Osteocyte (in vitro differentiated cells): ENCODE measurements at regions not wholly inside any gene's neighbourhood (a gene's known extent, or its start where the extent isn't known, plus 50 kb on each side); places are given as distances from the start of the nearest gene placed in this dataset.

Experiments
- DNase-seq: peaks from one replicate; pipeline ENCODE4 v3.0.0; 2021; ENCODE audit warnings: mixed read lengths; ENCODE audit not compliant: unreplicated experiment; ENCODE audit errors: extremely low spot score
- H3K27ac Mint-ChIP-seq: one replicate; pipeline ENCODE4 v1.8.0; 2021; ENCODE audit warnings: mild to moderate bottlenecking, mixed read lengths; ENCODE audit not compliant: unreplicated experiment
- H3K27me3 Mint-ChIP-seq: one replicate; pipeline ENCODE4 v1.8.0; 2021; ENCODE audit warnings: mixed read lengths; ENCODE audit not compliant: unreplicated experiment
- H3K36me3 Mint-ChIP-seq: one replicate; pipeline ENCODE4 v1.8.0; 2021; ENCODE audit warnings: mixed read lengths; ENCODE audit not compliant: unreplicated experiment
- H3K4me1 Mint-ChIP-seq: one replicate; pipeline ENCODE4 v1.8.0; 2021; ENCODE audit warnings: mixed read lengths; ENCODE audit not compliant: unreplicated experiment
- H3K4me3 Mint-ChIP-seq: one replicate; pipeline ENCODE4 v1.8.0; 2021; ENCODE audit warnings: mild to moderate bottlenecking, moderate library complexity, mixed read lengths; ENCODE audit not compliant: unreplicated experiment
- H3K9me3 Mint-ChIP-seq: one replicate; pipeline ENCODE4 v1.8.0; 2021; ENCODE audit warnings: mixed read lengths; ENCODE audit not compliant: unreplicated experiment
- CTCF ChIP-seq: fragments of 200-600 bp; sonication (generic); IDR thresholded peaks from 2 replicates; pipeline ENCODE4 v1.5.0; 2021; ENCODE audit warnings: antibody characterized with exemption, mild to moderate bottlenecking, moderate library complexity

GRCh38 chr6:115404446-115404845 lies 656.2 kb downstream of the FRK start:
- H3K4me1 Mint-ChIP-seq, result no peaks in the 10 kb centered on the region
- no peaks in the 10 kb centered on the region for H3K36me3 Mint-ChIP-seq
- no peaks in the 10 kb centered on the region for H3K27me3 Mint-ChIP-seq
- no peak overlapping the region for H3K4me3 Mint-ChIP-seq
- TF ChIP-seq CTCF, result no peak
- DNase-seq, result no peak
- H3K27ac Mint-ChIP-seq, result no peak overlapping the region
- peaks cover 7% of the 10 kb centered on the region for H3K9me3 Mint-ChIP-seq

GRCh38 chr6:115398607-115399006 lies 662.1 kb downstream of the FRK start:
- Mint-ChIP-seq H3K4me3 (no peak overlapping the region), H3K27ac (no peak overlapping the region)

GRCh38 chr6:115396112-115396906 lies 664.4 kb downstream of the FRK start:
- Mint-ChIP-seq H3K27me3 (no peaks in the 10 kb centered on the region), H3K4me3 (no peak overlapping the region), H3K4me1 (no peaks in the 10 kb centered on the region), H3K9me3 (peaks cover 17% of the 10 kb centered on the region), H3K27ac (no peak overlapping the region), H3K36me3 (no peaks in the 10 kb centered on the region)
- no peak for TF ChIP-seq CTCF
- no peak for DNase-seq

More at GRCh38 chr6:115398607-115399006, 662.1 kb downstream of the FRK start:
- TF ChIP-seq CTCF, result no peak
- Mint-ChIP-seq H3K4me1 (no peaks in the 10 kb centered on the region), H3K9me3 (peaks cover 6% of the 10 kb centered on the region), H3K27me3 (no peaks in the 10 kb centered on the region), H3K36me3 (no peaks in the 10 kb centered on the region)
- no peak for DNase-seq

GRCh38 chr6:115393821-115394220 lies 666.9 kb downstream of the FRK start:
- DNase-seq, result no peak
- Mint-ChIP-seq H3K9me3 (peaks cover 31% of the 10 kb centered on the region), H3K4me3 (no peak overlapping the region), H3K27me3 (no peaks in the 10 kb centered on the region), H3K27ac (no peak overlapping the region), H3K36me3 (peaks cover 4% of the 10 kb centered on the region), H3K4me1 (no peaks in the 10 kb centered on the region)
- no peak for TF ChIP-seq CTCF

- Mint-ChIP-seq H3K9me3 (peaks cover 9% of the 10 kb centered on the region), H3K27ac (no peak overlapping the region), H3K4me3 (no peak overlapping the region), H3K4me1 (no peaks in the 10 kb centered on the region), H3K27me3 (no peaks in the 10 kb centered on the region), H3K36me3 (no peaks in the 10 kb centered on the region)
- DNase-seq, result no peak
- no peak for TF ChIP-seq CTCF
Measured at GRCh38 chr6:115370202-115370601, 690.5 kb downstream of the FRK start.
